Neural progenitor cell (in vitro differentiated cells): ENCODE measurements at regions not wholly inside any gene's neighbourhood (a gene's known extent, or its start where the extent isn't known, plus 50 kb on each side); places are given as distances from the start of the nearest gene placed in this dataset.

Experiments
- CTCF ChIP-seq: fragments of 200-600 bp; sonication (generic); IDR thresholded peaks from 2 replicates; pipeline ENCODE4 v1.5.1; 2017; ENCODE audit warnings: antibody characterized with exemption, mild to moderate bottlenecking
- EZH2 ChIP-seq: fragments of 200-600 bp; sonication (generic); IDR thresholded peaks from 2 replicates; pipeline ENCODE4 v1.6.1; 2017; ENCODE audit warnings: antibody characterized with exemption, mild to moderate bottlenecking, moderate library complexity
- EZH2phosphoT487 ChIP-seq: fragments of 200-600 bp; sonication (generic); IDR thresholded peaks from 2 replicates; pipeline ENCODE4 v1.6.1; 2017; ENCODE audit warnings: antibody characterized with exemption

GRCh38 chr12:29867823-29868222, 84.1 kb upstream of the TMTC1 start:
- TF ChIP-seq CTCF (no peak), EZH2 (no peak), EZH2phosphoT487 (no peak)
